ENCODE measurements at regions not wholly inside any gene's neighbourhood (a gene's known extent, or its start where the extent isn't known, plus 50 kb on each side); places are given as distances from the start of the nearest gene placed in this dataset.

GRCh38 chr3:80993241-80993945, 768.1 kb downstream of the GBE1 start:
- DNase-seq (ENCODE audit: low read depth): no peak
- TF ChIP-seq CTCF (IDR thresholded peaks at IDR 0.05; ENCODE audit: insufficient read depth, low read length): no peak
- no peak overlapping the region for H3K4me3 ChIP-seq (ENCODE audit: low read depth, low read length)

GRCh38 chr3:80983753-80984152, 777.7 kb downstream of the GBE1 start:
- no peak for TF ChIP-seq CTCF (IDR thresholded peaks at IDR 0.05; ENCODE audit: insufficient read depth, low read length)
- DNase-seq (ENCODE audit: low read depth): no peak
- H3K4me3 ChIP-seq (ENCODE audit: low read depth, low read length): no peak overlapping the region

GRCh38 chr3:80978216-80978969, 783.1 kb downstream of the GBE1 start:
- H3K4me3 ChIP-seq (ENCODE audit: low read depth, low read length): no peak overlapping the region
- DNase-seq (ENCODE audit: low read depth): no peak
- no peak for TF ChIP-seq CTCF (IDR thresholded peaks at IDR 0.05; ENCODE audit: insufficient read depth, low read length)

- no peak for TF ChIP-seq CTCF (IDR thresholded peaks at IDR 0.05; ENCODE audit: insufficient read depth, low read length)
- no peak overlapping the region for H3K4me3 ChIP-seq (ENCODE audit: low read depth, low read length)
- DNase-seq (ENCODE audit: low read depth): no peak
Observed at GRCh38 chr3:80970292-80970691, 791.2 kb downstream of the GBE1 start.

- H3K4me3 ChIP-seq (ENCODE audit: low read depth, low read length): no peak overlapping the region
- TF ChIP-seq CTCF (IDR thresholded peaks at IDR 0.05; ENCODE audit: insufficient read depth, low read length): no peak
- no peak for DNase-seq (ENCODE audit: low read depth)
Observed at GRCh38 chr3:80929576-80929975, 831.9 kb downstream of the GBE1 start.

- no peak for DNase-seq (ENCODE audit: low read depth)
- no peak overlapping the region for H3K4me3 ChIP-seq (ENCODE audit: low read depth, low read length)
- no peak for TF ChIP-seq CTCF (IDR thresholded peaks at IDR 0.05; ENCODE audit: insufficient read depth, low read length)
Observed at GRCh38 chr3:80914854-80915253, 846.6 kb downstream of the GBE1 start.
